H1 (cell line): ENCODE measurements at regions not wholly inside any gene's neighbourhood (a gene's known extent, or its start where the extent isn't known, plus 50 kb on each side); places are given as distances from the start of the nearest gene placed in this dataset.

Experiments
- CTCF ChIA-PET: fragments of 300-600 bp; sonication (Branson Sonifier 250); formaldehyde crosslinking; loops from one replicate; lab custom pipeline; 2021; ENCODE audit not compliant: partially characterized antibody; lab: Charles Lee
- POLR2A ChIA-PET: fragments of 300-600 bp; sonication (Branson Sonifier 250); formaldehyde crosslinking; loops from one replicate; lab custom pipeline; 2021; ENCODE audit warnings: inconsistent platforms; ENCODE audit not compliant: partially characterized antibody; lab: Charles Lee
- DNase-seq, 2 experiments: peaks; one replicate each; pipeline versions ENCODE4 v3.0.0 to v3.0.0-alpha.2; 2010 to 2022; ENCODE audit warnings: low spot score in 2 of 2, low read depth in 1 of 2, mixed read lengths in 1 of 2
- FAIRE-seq: peaks from 2 replicates; lab custom pipeline; 2011; peaks lifted over from hg19 to GRCh38; lab: Jason Lieb, UNC
- H2AFZ ChIP-seq: 2 replicates; pipeline ENCODE4 v1.8.1; 2012; ENCODE audit warnings: low read length, inconsistent platforms
- H2AK5ac ChIP-seq: 2 replicates; pipeline ENCODE4 v1.6.1; 2013; ENCODE audit warnings: low read depth, low read length
- H2BK120ac ChIP-seq: replicated peaks from 2 replicates; pipeline ENCODE3; 2013; ENCODE audit warnings: low read depth, low read length, inconsistent platforms
- H2BK12ac ChIP-seq: 2 replicates; pipeline ENCODE4 v1.6.1; 2013; ENCODE audit warnings: low read depth, low read length
- H2BK15ac ChIP-seq: 2 replicates; pipeline ENCODE4 v1.6.1; 2013; ENCODE audit warnings: low read length
- H2BK20ac ChIP-seq: 2 replicates; pipeline ENCODE4 v1.6.1; 2013; ENCODE audit warnings: low read length
- H2BK5ac ChIP-seq: 2 replicates; pipeline ENCODE4 v1.6.1; 2013; ENCODE audit warnings: low read depth, low read length
- H3K14ac ChIP-seq: 2 replicates; pipeline ENCODE4 v1.6.1; 2013; ENCODE audit warnings: inconsistent platforms; ENCODE audit not compliant: insufficient read length
- H3K18ac ChIP-seq: 2 replicates; pipeline ENCODE4 v1.6.1; 2013; ENCODE audit warnings: low read length; ENCODE audit errors: extremely low read depth
- H3K23ac ChIP-seq: 2 replicates; pipeline ENCODE4 v1.6.1; 2013; ENCODE audit warnings: inconsistent platforms; ENCODE audit not compliant: insufficient read length
- H3K23me2 ChIP-seq: 2 replicates; pipeline ENCODE4 v1.6.1; 2013; ENCODE audit warnings: low read depth, low read length
- H3K27ac ChIP-seq: 2 replicates; pipeline ENCODE4 v1.6.1; 2011; ENCODE audit warnings: low read depth, low read length, inconsistent platforms
- H3K27me3 ChIP-seq, 4 experiments: replicated peaks in 1 of 4; 1 replicate in 1 of 4; 2 replicates in 3 of 4; pipeline versions ENCODE4 v1.6.1 to v1.8.1; 2011 to 2013; ENCODE audit warnings: low read length in 3 of 4, mild to moderate bottlenecking in 3 of 4, inconsistent platforms in 2 of 4, mixed read lengths in 2 of 4, moderate library complexity in 1 of 4; ENCODE audit not compliant: control insufficient read depth in 3 of 4, insufficient read depth in 3 of 4; ENCODE audit errors: extremely low read depth in 1 of 4
- H3K36me3 ChIP-seq, 4 experiments: 2 replicates each; pipeline versions ENCODE4 v1.6.1 to v1.8.1; 2011 to 2013; ENCODE audit warnings: mild to moderate bottlenecking in 4 of 4, low read length in 3 of 4, moderate library complexity in 2 of 4, control low read depth in 1 of 4, inconsistent platforms in 1 of 4; ENCODE audit not compliant: insufficient read depth in 4 of 4, control insufficient read depth in 2 of 4
- H3K4ac ChIP-seq: replicated peaks from 2 replicates; pipeline ENCODE3; 2013; ENCODE audit warnings: low read length, low read depth, mixed read lengths, inconsistent platforms; ENCODE audit not compliant: insufficient read length
- H3K4me1 ChIP-seq, 4 experiments: replicated peaks in 1 of 4; 1 replicate in 1 of 4; 2 replicates in 3 of 4; pipeline versions ENCODE4 v1.6.1 to v1.8.1; 2011 to 2013; ENCODE audit warnings: low read length in 3 of 4, inconsistent platforms in 2 of 4, mixed read lengths in 1 of 4; ENCODE audit not compliant: insufficient read depth in 4 of 4, control insufficient read depth in 3 of 4
- H3K4me2 ChIP-seq, 2 experiments: 2 replicates each; pipeline versions ENCODE4 v1.6.1 to v1.8.1; 2011 to 2013; ENCODE audit warnings: low read depth in 2 of 2, low read length in 2 of 2, control low read depth in 1 of 2, inconsistent platforms in 1 of 2, mild to moderate bottlenecking in 1 of 2; ENCODE audit not compliant: insufficient read depth in 1 of 2
- H3K4me3 ChIP-seq, 4 experiments: fragments of 200-600, 300-600 bp in 1 of 4; sonication (generic), shearing (Covaris generic), sonication (Bioruptor Twin) in 1 of 4; 2 replicates each; pipeline versions ENCODE4 v1.5.1 to v1.8.1; 2011 to 2016; ENCODE audit warnings: low read length in 4 of 4, low read depth in 3 of 4, control low read depth in 2 of 4, inconsistent platforms in 2 of 4, mild to moderate bottlenecking in 2 of 4, mixed read lengths in 1 of 4, moderate library complexity in 1 of 4; ENCODE audit not compliant: insufficient read depth in 2 of 4; ENCODE audit errors: extremely low read depth in 1 of 4
- H3K56ac ChIP-seq: replicated peaks from 2 replicates; pipeline ENCODE3; 2013; ENCODE audit warnings: low read depth, mild to moderate bottlenecking, mixed read lengths, low read length, inconsistent platforms; ENCODE audit not compliant: insufficient read length
- H3K79me1 ChIP-seq: 2 replicates; pipeline ENCODE4 v1.6.1; 2013; ENCODE audit warnings: low read depth, low read length, control low read depth
- H3K79me2 ChIP-seq, 2 experiments: 2 replicates each; pipeline versions ENCODE4 v1.6.1 to v1.8.1; 2012 to 2013; ENCODE audit warnings: low read length in 2 of 2, mild to moderate bottlenecking in 2 of 2, inconsistent platforms in 1 of 2; ENCODE audit not compliant: insufficient read depth in 2 of 2, control insufficient read depth in 1 of 2
- H3K9ac ChIP-seq, 4 experiments: replicated peaks in 1 of 4; 1 replicate in 1 of 4; 2 replicates in 3 of 4; pipeline versions ENCODE4 v1.6.1 to v1.8.1; 2011 to 2013; ENCODE audit warnings: low read depth in 3 of 4, low read length in 3 of 4, control low read depth in 2 of 4, mild to moderate bottlenecking in 2 of 4, moderate library complexity in 2 of 4, inconsistent platforms in 1 of 4; ENCODE audit errors: extremely low read depth in 1 of 4
- H3K9me3 ChIP-seq, 2 experiments: 2 replicates each; pipeline versions ENCODE4 v1.6.1 to v1.8.1; 2012 to 2013; ENCODE audit warnings: mild to moderate bottlenecking in 2 of 2, moderate library complexity in 2 of 2, control low read depth in 1 of 2, inconsistent platforms in 1 of 2, low read depth in 1 of 2, low read length in 1 of 2, mixed read lengths in 1 of 2; ENCODE audit not compliant: insufficient read depth in 2 of 2
- H4K20me1 ChIP-seq, 2 experiments: replicated peaks in 1 of 2; 2 replicates each; pipeline versions ENCODE3 to v1.8.1; 2011 to 2013; ENCODE audit warnings: inconsistent platforms in 2 of 2, low read length in 2 of 2, mild to moderate bottlenecking in 1 of 2; ENCODE audit not compliant: insufficient read depth in 2 of 2, control insufficient read depth in 1 of 2
- H4K5ac ChIP-seq: 2 replicates; pipeline ENCODE4 v1.6.1; 2013; ENCODE audit warnings: low read length, low read depth, mixed read lengths, inconsistent platforms; ENCODE audit not compliant: insufficient read length
- H4K8ac ChIP-seq: 2 replicates; pipeline ENCODE4 v1.8.0; 2013; ENCODE audit warnings: mild to moderate bottlenecking, moderate library complexity, low read length, inconsistent platforms; ENCODE audit not compliant: insufficient read depth; ENCODE audit errors: extremely low read depth
- H4K91ac ChIP-seq: replicated peaks from 2 replicates; pipeline ENCODE3; 2013; ENCODE audit warnings: low read length, mixed read lengths, inconsistent platforms; ENCODE audit not compliant: insufficient read length
- CHD2 ChIP-seq: IDR thresholded peaks from 2 replicates; pipeline ENCODE4 v1.6.1; 2012; ENCODE audit warnings: low read length, improper control_type of control experiment
- EZH2 ChIP-seq: fragments of 200-600 bp; sonication (generic); IDR thresholded peaks from 2 replicates; pipeline ENCODE4 v1.7.1; 2012; ENCODE audit warnings: low read depth, mild to moderate bottlenecking, moderate library complexity, low read length, inconsistent platforms; ENCODE audit not compliant: severe bottlenecking
- FOSL1 ChIP-seq: IDR thresholded peaks from 2 replicates; pipeline ENCODE4 v1.6.1; 2011; ENCODE audit warnings: mild to moderate bottlenecking, low read depth, low read length, moderate library complexity; ENCODE audit not compliant: insufficient read depth
- GABPA ChIP-seq: IDR thresholded peaks from 2 replicates; pipeline ENCODE4 v1.6.1; 2011; ENCODE audit warnings: mild to moderate bottlenecking, low read length, moderate library complexity, borderline replicate concordance; ENCODE audit not compliant: insufficient read depth
- JUN ChIP-seq: IDR thresholded peaks from 2 replicates; pipeline ENCODE4 v1.6.1; 2011; ENCODE audit warnings: low read depth, mild to moderate bottlenecking, improper control_type of control experiment, low read length
- KDM1A ChIP-seq: fragments of 200-600, 300-600 bp; sonication (generic); IDR thresholded peaks from 2 replicates; pipeline ENCODE4 v1.7.1; 2016; ENCODE audit warnings: mild to moderate bottlenecking, low read length, borderline replicate concordance
- NRF1 ChIP-seq: IDR thresholded peaks from 2 replicates; pipeline ENCODE4 v1.6.1; 2011; ENCODE audit warnings: mild to moderate bottlenecking, low read depth, low read length, improper control_type of control experiment
- RBBP5 ChIP-seq: IDR thresholded peaks from 2 replicates; pipeline ENCODE4 v1.7.1; 2012; ENCODE audit warnings: low read depth, mild to moderate bottlenecking, inconsistent platforms, low read length, moderate library complexity, borderline replicate concordance
- RNF2 ChIP-seq: fragments of 200-900, 300-1000 bp; sonication (generic); IDR thresholded peaks from 2 replicates; pipeline ENCODE4 v1.7.1; 2016; ENCODE audit warnings: borderline replicate concordance, low read depth, mild to moderate bottlenecking, antibody characterized with exemption, low read length; ENCODE audit not compliant: poor library complexity, severe bottlenecking; ENCODE audit errors: missing control alignments
- RXRA ChIP-seq: IDR thresholded peaks from 2 replicates; pipeline ENCODE4 v1.6.1; 2011; ENCODE audit warnings: low read depth, mild to moderate bottlenecking, low read length, moderate library complexity; ENCODE audit not compliant: insufficient read depth
- WGBS, 2 experiments: shearing (Covaris generic) in 1 of 2; methylation state at CpG; one replicate each; pipeline versions ENCODE4 v1.1.6 to v1.1.7; 2013 to 2015; ENCODE audit warnings: low lambda C conversion rate in 2 of 2, mixed read lengths in 2 of 2, inconsistent platforms in 1 of 2, low coverage in 1 of 2, missing lambda C conversion rate in 1 of 2; ENCODE audit not compliant: insufficient replicate concordance in 2 of 2, insufficient coverage in 1 of 2, insufficient read length in 1 of 2; ENCODE audit errors: extremely low coverage in 1 of 2, missing lambda C conversion rate in 1 of 2; 5-methylcytosine and 5-hydroxymethylcytosine counted together
- TF ChIP-seq, protein P1 (sequence below), 3 experiments: IDR thresholded peaks; 1 replicate in 2 of 3; 2 replicates in 1 of 3; pipeline versions ENCODE4 v1.5.1 to v1.6.1; 2011; ENCODE audit warnings: low read length in 3 of 3, mild to moderate bottlenecking in 3 of 3, inconsistent platforms in 2 of 3, low read depth in 1 of 3, moderate library complexity in 1 of 3; ENCODE audit not compliant: insufficient read depth in 1 of 3; ENCODE audit errors: control extremely low read depth in 1 of 3

DNA sequence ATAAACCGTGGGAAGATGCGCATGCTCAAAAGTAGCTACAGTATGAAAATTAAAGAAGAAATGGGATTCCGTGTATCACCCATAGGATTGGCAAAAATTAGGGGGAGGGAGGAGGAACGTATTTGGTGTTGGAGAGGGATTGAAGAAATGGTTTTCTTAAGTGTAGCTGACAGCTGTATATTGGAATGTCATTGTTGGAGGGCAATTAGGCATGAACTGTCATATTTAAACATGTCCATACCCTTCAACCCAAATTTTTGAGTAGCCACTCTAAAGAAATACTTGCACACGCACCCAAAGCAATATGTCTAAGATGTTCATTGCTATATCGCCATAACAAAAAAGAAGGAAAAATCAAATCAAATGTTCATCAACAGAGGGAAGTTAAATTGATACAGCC lies 144.7 kb downstream of the TLE3 start:
- H3K79me2 ChIP-seq: no peaks in the 10 kb centered on the region
- 85 to 100% methylated on average over 1 to 6 of the region's 6 CpGs for WGBS, 2 experiments
- no peaks in the 10 kb centered on the region for H3K79me1 ChIP-seq
- no peak overlapping the region for H2BK5ac ChIP-seq
- H3K4me3 ChIP-seq: no peak overlapping the region
- no peak overlapping the region for H3K9ac ChIP-seq
- H2AFZ ChIP-seq: no peak overlapping the region
- H3K4me2 ChIP-seq: no peak overlapping the region
- H4K5ac ChIP-seq: no peak overlapping the region
- H2AK5ac ChIP-seq: no peak overlapping the region
- H3K36me3 ChIP-seq: no peaks in the 10 kb centered on the region
- no peak overlapping the region for H2BK20ac ChIP-seq
- no peak overlapping the region for H4K8ac ChIP-seq
- no peak overlapping the region for H3K23ac ChIP-seq
- H3K27ac ChIP-seq: no peak overlapping the region
- POLR2A ChIA-PET: interaction anchor here (0.6 kb wide), 1 partner anchor 91 kb away, joined by 4 read pairs; no protein-coding TSS in a partner anchor
- no peaks in the 10 kb centered on the region; the same call in 1 of the 2 replicates for H3K23me2 ChIP-seq
- H3K4ac ChIP-seq: no peak overlapping the region
- H4K20me1 ChIP-seq: no peaks in the 10 kb centered on the region
- H4K91ac ChIP-seq: no peak overlapping the region
- H2BK12ac ChIP-seq: no peak overlapping the region
- CTCF ChIA-PET: interaction anchor here (0.6 to 1.5 kb wide), 6 partner anchors 54 to 518 kb away, joined by 3 to 5 read pairs (median 3); no protein-coding TSS in a partner anchor
- H2BK120ac ChIP-seq: no peak overlapping the region
- H3K56ac ChIP-seq: no peak overlapping the region
- H3K27me3 ChIP-seq: no peaks in the 10 kb centered on the region
- no peak overlapping the region for H3K18ac ChIP-seq
- no peak overlapping the region for H3K14ac ChIP-seq
- no peak overlapping the region for H2BK15ac ChIP-seq
- H3K9me3 ChIP-seq: no peaks in the 10 kb centered on the region
- FAIRE-seq (no peak), DNase-seq (no peak)
- H3K4me1 ChIP-seq: peaks cover 0 to 2% (median 0%) of the 10 kb centered on the region in 4 experiments; a peak in 2 of 7 replicates
- TF ChIP-seq NRF1 (no peak), RBBP5 (no peak), RNF2 (no peak), EZH2 (no peak), KDM1A (no peak), CHD2 (no peak), JUN (no peak), GABPA (no peak), RXRA (no peak), FOSL1 (no peak)
- TF ChIP-seq, protein P1, sequence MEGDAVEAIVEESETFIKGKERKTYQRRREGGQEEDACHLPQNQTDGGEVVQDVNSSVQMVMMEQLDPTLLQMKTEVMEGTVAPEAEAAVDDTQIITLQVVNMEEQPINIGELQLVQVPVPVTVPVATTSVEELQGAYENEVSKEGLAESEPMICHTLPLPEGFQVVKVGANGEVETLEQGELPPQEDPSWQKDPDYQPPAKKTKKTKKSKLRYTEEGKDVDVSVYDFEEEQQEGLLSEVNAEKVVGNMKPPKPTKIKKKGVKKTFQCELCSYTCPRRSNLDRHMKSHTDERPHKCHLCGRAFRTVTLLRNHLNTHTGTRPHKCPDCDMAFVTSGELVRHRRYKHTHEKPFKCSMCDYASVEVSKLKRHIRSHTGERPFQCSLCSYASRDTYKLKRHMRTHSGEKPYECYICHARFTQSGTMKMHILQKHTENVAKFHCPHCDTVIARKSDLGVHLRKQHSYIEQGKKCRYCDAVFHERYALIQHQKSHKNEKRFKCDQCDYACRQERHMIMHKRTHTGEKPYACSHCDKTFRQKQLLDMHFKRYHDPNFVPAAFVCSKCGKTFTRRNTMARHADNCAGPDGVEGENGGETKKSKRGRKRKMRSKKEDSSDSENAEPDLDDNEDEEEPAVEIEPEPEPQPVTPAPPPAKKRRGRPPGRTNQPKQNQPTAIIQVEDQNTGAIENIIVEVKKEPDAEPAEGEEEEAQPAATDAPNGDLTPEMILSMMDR (IDR thresholded peaks at IDR 0.05; ENCODE audit: control extremely low read depth in 1 of 3, insufficient read depth in 1 of 3, low read depth in 1 of 3, low read length in 3 of 3): no peak
